IPS-NIHi11 (cell line): ENCODE measurements at regions not wholly inside any gene's neighbourhood (a gene's known extent, or its start where the extent isn't known, plus 50 kb on each side); places are given as distances from the start of the nearest gene placed in this dataset.

Experiments used
- DNase-seq: peaks from one replicate; pipeline ENCODE4 v3.0.0; 2012; ENCODE audit warnings: mixed read lengths, low spot score

DNA sequence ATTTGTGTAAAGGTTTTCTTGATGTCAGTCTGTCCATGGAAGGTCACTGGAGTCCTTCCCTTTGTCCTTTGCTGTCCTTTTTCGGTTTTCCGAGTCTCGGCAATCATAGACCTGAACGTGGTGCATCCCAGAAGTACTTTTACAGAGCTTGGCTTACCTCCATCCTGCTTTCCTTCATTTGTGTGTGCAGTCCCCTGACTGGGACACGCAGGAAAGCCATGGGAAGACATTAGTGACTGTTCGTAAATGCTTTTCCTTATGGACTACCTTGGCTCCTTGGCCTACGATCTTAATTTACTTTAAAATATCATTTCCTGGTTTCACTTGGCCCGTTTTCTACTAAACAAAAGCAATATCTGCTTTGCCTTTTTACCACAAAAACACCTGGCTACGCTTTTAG, 328.4 kb upstream of the RARB start:
- no peak for DNase-seq

DNA sequence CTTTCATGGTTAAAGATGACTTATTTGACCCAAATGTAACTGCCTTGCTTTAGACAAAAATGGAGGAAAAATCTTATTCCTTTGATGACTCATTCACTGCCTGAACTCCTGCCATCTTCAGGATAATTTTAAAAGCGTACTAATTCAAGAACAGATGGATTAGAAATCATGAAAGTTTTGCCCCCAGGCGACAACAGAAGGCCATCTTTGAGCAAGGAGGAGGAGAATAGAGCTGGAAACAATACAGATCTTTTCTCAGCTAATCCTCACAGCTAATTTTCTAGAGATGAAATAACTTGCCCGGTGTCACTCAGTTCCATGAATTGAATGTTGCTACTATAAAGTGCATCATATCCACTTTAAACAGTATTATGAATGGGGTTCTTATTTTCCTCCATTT, 324.7 kb upstream of the RARB start:
- no peak for DNase-seq

DNA sequence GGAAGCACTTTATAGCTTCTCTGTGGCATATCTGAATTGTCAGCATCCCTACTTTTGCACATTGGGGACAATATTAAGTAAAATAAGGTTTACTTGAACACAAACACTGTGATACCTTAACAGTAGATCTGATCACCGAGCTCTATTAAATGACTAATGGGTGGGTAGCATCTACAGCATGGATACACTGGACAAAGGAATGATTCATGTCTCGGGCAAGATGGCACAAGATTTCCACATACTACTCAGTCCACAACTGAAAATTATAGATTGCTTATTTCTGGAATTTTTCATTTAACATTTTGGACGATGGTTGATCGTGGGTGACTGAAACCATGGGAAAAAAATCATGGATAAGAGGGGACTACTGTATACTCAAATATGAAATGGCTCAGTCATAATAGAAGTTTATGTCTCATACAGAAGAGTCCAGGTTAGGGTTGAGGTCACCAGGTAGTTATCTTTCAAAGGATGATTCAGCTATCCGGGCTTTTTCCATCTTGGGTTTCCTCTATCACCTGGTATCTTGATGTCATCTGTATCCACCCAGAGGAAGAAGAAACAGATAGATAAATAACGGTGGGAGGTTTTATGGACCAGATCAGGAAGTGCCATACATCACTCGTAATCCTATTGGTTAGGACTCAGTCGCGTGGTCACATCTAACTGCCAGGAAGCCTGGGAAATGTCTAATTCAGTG, 320.0 kb upstream of the RARB start:
- DNase-seq: no peak

DNA sequence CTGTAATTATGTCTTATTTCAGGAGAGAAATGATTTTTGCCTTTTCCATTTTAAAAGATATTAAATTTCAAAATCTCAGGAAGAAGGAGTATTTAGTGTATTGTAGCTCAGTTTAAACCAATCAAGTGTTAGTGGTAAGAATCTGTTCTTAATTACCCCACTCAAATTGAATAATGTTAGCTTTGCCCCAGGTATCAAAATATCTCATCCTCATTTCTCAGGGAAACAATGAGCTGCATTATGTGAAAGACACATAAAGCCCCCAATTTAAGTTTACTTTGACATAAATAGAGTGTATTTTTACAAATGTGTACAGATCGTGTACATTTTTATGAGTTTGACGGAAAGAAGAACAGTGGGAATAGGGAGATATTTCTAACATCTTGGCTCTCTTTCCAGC, 317.4 kb upstream of the RARB start:
- no peak for DNase-seq

DNA sequence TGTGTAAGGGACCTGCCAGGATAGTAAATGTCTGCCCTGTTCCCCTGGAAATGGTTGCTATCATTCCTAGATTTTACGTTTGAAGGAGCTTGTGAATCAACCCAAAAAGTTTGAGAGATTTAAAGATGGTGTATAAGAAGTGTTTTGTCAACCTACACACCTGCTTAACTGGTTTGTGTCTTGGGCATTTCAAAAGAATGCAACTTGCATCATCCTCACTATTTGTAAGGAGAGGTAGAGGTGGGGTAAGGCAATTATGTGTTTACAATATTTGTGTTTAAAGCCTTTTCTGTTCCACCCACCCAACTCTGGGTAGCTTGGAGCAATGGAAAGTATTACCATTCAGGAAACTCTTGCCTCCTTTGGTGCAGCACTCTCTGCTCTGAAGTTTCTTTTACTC, 314.2 kb upstream of the RARB start:
- no peak for DNase-seq

DNA sequence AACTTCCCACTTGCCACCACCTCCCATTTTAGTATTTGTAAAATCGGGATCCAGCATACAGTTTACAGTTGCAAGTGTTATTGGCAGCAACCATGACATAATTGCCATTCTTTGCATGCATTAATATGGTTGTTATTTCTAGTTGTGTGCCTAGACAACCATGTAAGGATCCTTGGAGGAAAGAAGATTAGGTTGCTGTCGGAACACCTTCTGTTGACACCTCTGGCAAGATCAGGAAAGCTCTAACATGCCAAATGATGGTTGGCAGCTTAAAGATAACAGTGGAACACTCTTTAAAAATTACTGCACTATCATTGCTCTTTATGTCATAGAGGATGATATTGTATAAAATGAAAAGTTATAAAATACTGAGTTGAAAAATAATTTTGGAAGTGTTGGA, 313.5 kb upstream of the RARB start:
- no peak for DNase-seq

DNA sequence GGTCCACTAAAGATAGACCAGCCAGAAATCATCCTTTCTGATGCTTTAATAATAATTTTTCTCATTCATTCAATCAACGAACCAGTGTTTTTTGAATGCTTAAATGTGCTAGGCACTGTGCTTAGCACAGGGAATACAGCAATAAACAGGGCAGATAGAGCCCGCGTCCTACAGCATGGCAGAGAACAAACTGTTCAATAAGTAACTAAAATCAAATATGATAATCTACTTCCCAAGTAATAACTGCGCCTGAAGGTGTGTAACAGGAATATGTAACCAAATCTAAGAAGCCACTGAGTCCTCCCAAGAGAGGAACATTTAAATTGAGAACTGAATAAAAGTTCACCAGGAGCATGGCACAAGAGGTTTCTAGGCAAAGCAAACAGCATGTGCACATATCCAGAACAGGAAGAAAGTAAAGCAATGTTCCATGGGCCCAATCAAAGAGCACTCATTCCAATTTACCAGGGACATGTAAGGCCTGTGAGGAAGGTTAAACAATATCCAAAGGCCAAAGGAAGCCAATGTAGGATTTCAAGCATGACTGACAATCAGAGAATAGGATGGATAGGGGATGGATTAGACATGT, 311.0 kb upstream of the RARB start:
- no peak for DNase-seq

DNA sequence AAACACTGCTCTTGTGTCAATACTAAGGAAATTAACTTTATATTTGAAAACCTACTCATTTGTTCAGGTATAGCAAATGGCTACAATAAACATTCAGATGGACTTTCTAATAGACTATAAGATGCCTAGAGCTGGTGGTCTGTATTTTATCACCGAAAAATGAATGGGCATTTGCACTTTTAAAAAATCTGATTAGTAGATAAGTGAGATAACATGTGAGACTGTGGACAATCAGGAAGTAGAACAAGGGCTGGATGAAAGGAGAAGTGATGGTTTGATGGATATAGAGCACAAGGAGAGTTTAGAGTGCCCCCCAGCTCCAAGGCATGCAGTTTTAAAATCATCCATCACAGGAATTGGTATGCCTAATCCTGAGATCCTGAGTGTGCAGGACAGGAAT, 308.4 kb upstream of the RARB start:
- no peak for DNase-seq

DNA sequence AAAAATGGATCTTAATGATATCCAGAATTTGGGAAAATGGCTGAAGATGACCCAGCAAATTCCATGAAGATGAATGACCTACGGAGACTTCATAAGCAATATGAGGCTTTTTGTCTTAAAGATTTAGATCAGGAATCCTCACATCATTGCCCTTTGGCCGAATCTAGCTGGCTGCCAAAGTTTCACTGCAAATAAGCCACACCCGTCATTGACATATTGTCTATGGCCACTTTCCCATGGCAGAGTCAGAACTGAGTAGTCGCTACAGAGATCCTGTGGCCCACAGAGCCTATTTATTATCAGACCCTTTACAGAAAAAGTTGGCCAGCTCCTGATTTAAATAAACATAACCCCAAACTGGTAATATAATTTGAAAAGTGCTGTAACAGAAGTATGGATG, 307.4 kb upstream of the RARB start:
- DNase-seq: no peak

DNA sequence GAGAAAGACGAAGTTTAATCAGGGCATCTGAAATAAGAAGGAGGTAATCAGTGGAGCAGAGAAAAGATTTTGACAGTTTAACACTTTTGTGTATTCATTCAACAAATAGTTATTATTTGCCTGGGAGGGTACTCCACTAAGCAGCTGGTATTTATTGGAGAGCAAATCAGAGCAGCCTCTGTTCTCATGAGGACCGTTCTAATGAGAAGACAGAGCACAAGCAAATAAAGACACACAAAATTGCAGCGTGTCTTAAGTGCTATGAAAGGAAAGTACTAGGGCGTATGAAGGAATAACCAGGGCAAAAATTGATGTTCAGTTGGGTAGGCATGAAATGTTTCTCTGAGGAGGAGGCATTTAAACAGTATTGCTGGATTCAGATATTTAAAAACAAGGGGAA, 302.9 kb upstream of the RARB start:
- no peak for DNase-seq

DNA sequence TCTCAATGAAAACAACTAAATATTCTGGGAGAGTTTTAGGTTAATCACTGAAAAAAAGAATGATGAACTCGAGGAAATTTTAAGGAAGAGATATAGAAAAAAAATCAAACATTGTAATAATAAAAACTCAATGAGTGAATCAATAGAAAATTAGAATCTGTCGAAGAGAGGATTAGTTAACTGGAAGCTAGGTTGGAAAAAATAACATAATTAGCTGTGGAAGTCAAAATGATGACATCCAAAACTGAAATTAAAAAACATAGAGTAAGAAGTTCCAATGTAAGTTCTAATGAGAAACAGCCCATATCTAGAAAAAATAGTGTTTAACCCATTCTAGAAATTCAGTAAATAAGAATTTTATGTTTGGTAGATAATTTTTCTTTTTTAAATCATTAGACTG, 299.3 kb upstream of the RARB start:
- DNase-seq: no peak

DNA sequence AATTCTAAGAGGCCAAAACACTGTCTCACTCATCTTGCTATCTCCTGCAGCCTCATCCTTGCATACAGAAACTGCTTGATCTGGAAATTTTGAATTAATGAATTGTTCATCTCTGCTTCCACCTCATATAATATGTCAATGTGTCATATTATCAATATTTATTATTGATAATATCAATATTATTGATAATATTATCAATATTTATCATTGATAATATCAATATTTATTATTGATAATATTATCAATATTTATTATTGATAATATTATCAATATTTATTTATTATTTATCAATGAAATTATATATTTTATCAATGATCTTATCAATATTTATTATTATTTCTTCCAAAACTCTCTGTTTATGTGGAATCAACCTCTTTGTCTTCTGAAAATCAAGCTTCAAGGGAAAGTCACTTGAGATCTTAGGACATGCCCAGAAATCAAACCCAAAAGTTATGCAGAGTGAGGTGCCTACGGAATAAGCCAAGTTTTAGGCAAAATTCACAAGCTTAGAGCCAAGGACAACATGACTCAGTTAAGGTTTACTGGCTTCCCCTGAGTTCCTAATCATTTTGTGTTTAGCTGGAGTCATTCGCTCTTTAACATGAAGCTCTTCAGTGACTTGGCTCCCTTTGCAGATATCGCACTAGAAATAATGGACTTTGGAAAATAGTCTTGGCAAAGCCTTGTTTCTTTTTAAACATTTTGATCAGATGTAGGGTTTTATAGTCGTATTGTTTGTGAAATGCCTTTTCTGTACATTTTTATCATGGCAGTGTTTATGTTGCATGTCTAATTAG, 297.1 kb upstream of the RARB start:
- no peak for DNase-seq

DNA sequence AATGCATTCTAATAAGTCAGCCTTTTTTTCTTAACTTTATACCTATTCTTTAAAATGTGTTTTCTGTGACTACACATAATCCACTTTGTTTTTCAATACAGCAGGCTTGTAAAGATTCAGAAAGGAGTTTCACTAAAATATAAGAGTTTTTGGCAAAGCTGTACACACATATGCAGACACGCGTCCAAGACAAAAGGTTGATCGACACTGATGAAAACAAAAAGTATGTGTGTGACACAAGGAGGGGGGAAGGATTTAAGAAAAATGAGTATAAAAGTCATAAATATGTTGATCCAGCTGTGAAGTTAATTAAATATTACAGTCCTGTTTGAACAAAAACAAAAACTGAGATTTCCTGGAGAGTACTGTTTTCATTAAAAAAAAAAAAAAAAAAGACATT, 294.5 kb upstream of the RARB start:
- DNase-seq: no peak

DNA sequence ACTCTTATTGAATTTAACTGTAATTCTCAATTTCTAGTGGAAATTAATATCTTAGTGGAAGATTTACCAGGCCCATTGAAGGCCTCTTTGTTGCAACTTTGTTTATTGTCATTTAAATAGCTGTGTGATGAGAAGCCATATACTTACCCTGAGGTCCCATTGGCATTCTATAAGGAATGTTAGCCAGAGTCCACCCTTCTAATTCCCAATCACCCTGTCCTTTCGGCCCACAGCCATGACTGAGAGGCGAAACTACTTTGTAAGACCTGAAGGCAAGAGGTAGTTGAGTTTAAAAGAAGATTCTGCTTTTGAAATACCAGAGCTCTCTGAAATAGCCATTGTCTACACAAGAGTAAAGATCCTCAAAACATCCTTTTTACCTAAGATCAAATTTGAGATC, 290.5 kb upstream of the RARB start:
- no peak for DNase-seq

DNA sequence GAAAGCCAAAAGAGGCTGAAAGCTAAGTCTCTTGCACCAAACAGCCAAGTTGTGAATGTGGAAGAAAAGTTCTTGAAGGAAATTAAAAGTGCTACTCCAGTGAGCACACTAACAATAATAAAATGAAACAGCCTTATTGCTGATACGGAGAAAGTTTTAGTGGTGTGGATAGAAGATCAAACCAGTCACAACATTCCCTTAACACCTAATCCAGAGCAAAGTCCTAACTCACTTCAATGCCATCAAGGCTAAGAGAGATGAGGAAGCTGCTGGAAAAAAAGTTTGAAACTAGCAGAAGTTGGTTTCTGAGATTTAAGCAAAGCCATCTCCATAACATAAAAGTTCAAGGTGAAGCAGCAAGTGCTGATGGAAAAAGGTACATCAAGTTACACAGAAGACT, 288.8 kb upstream of the RARB start:
- no peak for DNase-seq

DNA sequence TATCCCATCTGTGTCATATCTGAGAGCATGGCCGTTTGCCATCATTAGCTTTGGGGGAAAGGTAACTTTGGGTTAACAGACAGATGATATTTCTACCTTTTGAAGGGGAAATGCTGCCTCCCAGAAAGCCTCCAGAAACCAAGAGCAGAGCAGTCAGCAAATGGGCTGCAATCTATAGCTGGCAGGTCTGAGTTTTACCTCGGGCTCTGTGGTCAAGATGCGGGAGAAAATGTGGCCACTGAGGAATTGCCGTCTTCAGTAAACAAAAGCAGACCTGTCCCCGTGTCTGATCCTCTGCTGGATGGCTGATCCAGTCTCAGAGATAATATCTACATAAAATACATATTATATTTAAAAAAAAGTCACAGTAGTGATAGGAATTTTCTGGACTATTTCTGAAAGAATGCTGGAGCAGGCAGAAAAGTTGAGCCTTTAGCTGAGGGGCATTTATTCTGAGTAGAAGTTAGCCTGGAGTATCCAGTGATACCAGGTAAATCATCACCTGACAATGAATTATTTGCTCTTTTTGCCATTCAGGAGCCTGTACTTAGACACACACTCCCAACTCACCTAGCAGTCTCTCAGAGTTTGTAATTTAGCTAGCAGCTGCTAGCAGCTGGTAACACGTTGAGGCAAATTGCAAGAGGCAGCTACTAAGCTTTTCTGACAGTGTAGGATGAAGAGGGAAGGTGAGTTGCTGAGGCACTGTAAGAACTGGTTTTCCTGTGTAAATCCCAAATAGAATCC, 285.3 kb upstream of the RARB start:
- no peak for DNase-seq

DNA sequence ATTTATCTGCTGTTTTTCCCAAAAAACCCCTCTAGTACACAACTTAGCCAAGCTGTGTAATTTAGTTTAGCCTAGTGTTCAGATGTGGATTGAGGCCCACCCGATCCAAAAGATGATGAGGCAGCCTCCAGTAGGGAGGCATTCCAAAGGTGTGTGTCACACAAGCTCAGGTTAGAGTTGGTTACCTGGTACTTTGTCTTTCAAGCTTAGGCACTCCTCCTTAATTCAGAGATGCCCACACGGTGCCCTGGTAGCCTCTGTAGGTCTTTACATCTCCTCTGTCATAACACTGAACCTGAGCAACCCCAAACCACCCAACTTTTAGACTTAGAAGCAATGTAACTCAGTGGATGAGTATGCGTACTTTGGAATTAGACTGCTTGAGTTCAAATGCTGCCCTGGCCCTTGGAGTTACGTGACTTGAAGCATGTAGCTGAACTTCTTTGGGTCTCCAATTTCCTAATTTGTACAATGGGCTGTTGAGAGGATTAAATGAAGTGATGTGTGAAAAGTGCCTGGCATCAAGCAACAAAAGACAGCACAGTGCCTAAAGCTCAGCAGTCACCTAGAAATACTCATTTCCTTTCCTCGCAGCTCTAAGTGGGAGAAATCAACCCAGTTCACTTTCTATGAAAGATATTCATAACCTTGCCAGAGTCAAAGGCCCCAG, 284.6 kb upstream of the RARB start:
- no peak for DNase-seq

DNA sequence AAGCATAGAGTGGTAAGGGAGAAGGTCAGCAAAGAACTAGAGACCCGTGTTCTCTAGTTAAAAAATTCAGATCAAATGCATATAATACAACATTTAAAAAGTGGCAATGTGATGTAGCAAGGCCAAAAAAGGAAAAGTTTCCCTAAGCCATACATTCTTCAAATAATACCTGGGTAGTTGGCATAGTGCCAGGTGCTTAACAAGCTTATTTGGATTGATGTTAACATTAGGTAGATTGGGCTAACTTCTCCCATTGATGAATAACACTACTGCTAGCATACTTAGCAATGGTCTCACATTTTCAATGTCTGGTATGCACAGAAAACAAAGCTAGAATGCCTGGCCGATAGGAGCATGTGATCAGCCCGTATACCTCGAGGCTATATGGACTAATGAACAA, 283.6 kb upstream of the RARB start:
- no peak for DNase-seq

DNA sequence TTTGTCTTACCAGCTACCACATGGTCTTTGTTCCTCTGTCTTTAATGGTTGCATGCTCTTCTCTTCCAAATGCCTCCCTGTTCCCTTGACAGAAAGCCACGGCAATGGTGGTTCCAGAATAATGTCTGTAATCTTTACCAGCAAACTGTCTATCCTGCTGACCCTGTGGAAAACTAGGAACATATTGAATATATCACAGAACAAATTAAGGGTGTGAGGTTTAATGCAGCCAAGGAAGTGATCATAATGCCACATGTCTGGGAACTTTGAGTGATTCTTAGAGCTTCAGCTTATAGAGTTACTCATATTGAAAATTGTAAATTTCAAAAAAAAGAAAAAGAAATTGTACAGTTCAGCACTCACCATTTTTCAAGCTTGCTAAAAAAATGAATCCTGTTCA, 282.9 kb upstream of the RARB start:
- no peak for DNase-seq

DNA sequence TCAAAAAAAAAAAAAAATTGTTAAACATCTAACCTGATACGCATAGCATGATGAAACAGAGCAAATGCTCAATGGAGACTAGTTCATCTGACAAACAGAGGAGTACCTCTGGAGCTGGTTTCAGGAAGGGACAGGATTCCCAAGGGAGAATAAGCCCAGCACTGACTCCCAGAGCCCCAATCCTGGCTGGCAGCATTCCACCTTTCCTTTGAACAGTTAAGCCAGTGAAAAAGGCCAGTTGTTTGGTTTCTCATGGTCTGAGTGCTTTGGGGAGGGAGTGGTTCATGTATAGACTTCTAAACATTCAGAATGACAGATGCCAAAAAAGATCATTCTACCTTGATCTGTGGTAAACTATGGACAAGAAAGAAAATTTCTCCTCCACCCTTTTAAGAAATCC, 277.9 kb upstream of the RARB start:
- DNase-seq: no peak

DNA sequence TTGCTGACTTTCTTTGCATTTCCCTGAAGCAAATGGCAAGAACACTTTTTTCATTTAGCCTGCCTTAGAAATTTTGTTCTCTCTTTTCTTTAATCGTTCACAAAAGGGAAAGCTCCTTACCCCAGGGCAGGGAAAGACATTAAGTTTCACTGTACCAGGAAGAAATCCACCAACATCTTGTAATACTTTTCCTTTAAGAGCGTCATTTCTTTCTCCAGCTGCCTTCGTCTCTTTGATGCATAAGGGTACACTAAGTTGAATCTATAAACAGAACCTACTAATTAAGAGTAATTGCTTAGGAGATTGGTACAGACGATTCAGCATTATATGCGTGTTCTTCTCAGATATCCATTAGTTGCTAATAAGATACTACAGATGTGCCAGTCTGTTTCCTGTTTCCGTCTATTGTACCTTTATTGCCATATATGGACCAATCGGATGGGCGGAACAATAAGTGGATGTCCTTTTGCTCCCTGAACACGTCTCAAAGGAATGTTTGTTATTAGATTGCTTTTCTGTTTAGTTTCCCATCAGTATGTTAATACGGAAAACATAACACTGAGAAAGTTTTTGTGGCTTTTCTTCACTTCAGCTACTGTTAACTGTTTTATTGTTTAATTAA, 276.7 kb upstream of the RARB start:
- DNase-seq: no peak

DNA sequence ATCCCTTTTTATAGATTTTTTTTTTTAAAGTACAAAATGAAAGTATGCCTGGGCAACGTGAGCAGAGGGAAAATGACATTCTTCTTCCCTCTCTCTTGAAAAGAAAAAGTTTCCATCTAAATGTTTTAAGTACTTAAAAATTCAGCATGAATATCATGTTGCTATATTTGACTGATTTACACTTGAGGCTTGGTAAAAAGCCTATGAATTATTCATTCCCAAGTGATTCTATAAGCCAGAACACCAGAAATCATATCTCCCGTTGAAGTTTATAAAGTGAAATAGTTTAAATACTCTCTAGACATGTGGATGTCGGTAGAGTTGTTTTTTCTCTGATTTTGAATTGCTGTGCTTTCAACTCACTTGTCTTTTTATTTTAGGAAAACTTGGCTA, 276.2 kb upstream of the RARB start:
- no peak for DNase-seq
